SK-N-SH (cell line): ENCODE measurements at regions not wholly inside any gene's neighbourhood (a gene's known extent, or its start where the extent isn't known, plus 50 kb on each side); places are given as distances from the start of the nearest gene placed in this dataset.

Experiments used
- CTCF ChIA-PET: fragments of 300-600, 350-600 bp; formaldehyde crosslinking; extraction: SDS; loops from one replicate; lab custom pipeline; 2021; lab: Yijun Ruan, JAX
- POLR2A ChIA-PET: fragments of 350-600 bp; sonication (Branson Sonifier 250); formaldehyde crosslinking; extraction: SDS; loops from one replicate; lab custom pipeline; 2020; ENCODE audit warnings: antibody characterized with exemption, inconsistent platforms; lab: Yijun Ruan, JAX
- DNase-seq: peaks from one replicate; pipeline ENCODE4 v3.0.0; 2012
- H2AFZ ChIP-seq: fragments of 200-600 bp; sonication (generic); 2 replicates; pipeline ENCODE4 v1.8.1; 2016; ENCODE audit warnings: antibody characterized with exemption, mild to moderate bottlenecking, low read depth
- H3F3A ChIP-seq: fragments of 200-600 bp; sonication (generic); replicated peaks from 2 replicates; pipeline ENCODE3; 2016; ENCODE audit warnings: antibody characterized with exemption, mild to moderate bottlenecking; ENCODE audit not compliant: insufficient read depth
- H3K27ac ChIP-seq, 2 experiments: fragments of 200-500 bp in 1 of 2; fragments of 200-600 bp in 1 of 2; sonication (Bioruptor generic) in 1 of 2; sonication (generic), shearing (Covaris generic) in 1 of 2; 2 replicates each; pipeline versions ENCODE4 v1.5.1 to v1.6.1; 2014 to 2016; ENCODE audit warnings: low read depth in 2 of 2, inconsistent platforms in 1 of 2, low read length in 1 of 2, mild to moderate bottlenecking in 1 of 2, mixed read lengths in 1 of 2
- H3K27me3 ChIP-seq: fragments of 200-600 bp; sonication (generic), shearing (Covaris generic); 2 replicates; pipeline ENCODE4 v1.6.1; 2016; ENCODE audit warnings: mixed run types; ENCODE audit not compliant: insufficient read depth
- H3K36me3 ChIP-seq, 2 experiments: fragments of 200-500 bp in 1 of 2; fragments of 200-600 bp in 1 of 2; sonication (Bioruptor generic) in 1 of 2; sonication (generic) in 1 of 2; replicated peaks in 1 of 2; 2 replicates each; pipeline versions ENCODE3 to v1.5.1; 2014 to 2016; ENCODE audit warnings: low read length in 1 of 2, mild to moderate bottlenecking in 1 of 2; ENCODE audit not compliant: insufficient read depth in 2 of 2, control insufficient read depth in 1 of 2
- H3K4me1 ChIP-seq, 2 experiments: fragments of 200-500 bp in 1 of 2; fragments of 200-600 bp in 1 of 2; sonication (Bioruptor generic) in 1 of 2; sonication (generic), shearing (Covaris generic) in 1 of 2; 2 replicates each; pipeline versions ENCODE4 v1.5.1 to v1.6.1; 2014 to 2016; ENCODE audit warnings: low read depth in 1 of 2, low read length in 1 of 2, mixed run types in 1 of 2; ENCODE audit not compliant: insufficient read depth in 2 of 2, control insufficient read depth in 1 of 2
- H3K4me2 ChIP-seq: fragments of 200-600 bp; sonication (generic), shearing (Covaris generic); 2 replicates; pipeline ENCODE4 v1.6.1; 2017; ENCODE audit warnings: mixed run types
- H3K4me3 ChIP-seq, 2 experiments: fragments of 200-500 bp in 1 of 2; fragments of 200-600 bp in 1 of 2; sonication (Bioruptor generic) in 1 of 2; sonication (generic), shearing (Covaris generic) in 1 of 2; 2 replicates each; pipeline versions ENCODE4 v1.5.1 to v1.8.1; 2014 to 2016; ENCODE audit warnings: low read depth in 2 of 2, inconsistent platforms in 1 of 2, low read length in 1 of 2, mild to moderate bottlenecking in 1 of 2, mixed read lengths in 1 of 2, moderate library complexity in 1 of 2
- H3K79me2 ChIP-seq: fragments of 200-600 bp; sonication (generic); 2 replicates; pipeline ENCODE4 v1.8.1; 2017; ENCODE audit warnings: mild to moderate bottlenecking; ENCODE audit not compliant: insufficient read depth
- H3K9ac ChIP-seq: fragments of 200-600 bp; sonication (generic); 2 replicates; pipeline ENCODE4 v1.6.1; 2017; ENCODE audit warnings: mixed run types
- H3K9me2 ChIP-seq: fragments of 200-600 bp; sonication (generic); 2 replicates; pipeline ENCODE4 v1.6.1; 2017; ENCODE audit warnings: mixed run types
- H3K9me3 ChIP-seq: fragments of 200-600 bp; sonication (generic); 2 replicates; pipeline ENCODE4 v1.6.1; 2017; ENCODE audit warnings: mixed run types, mild to moderate bottlenecking, moderate library complexity
- H4K20me1 ChIP-seq: fragments of 200-600 bp; sonication (generic); 2 replicates; pipeline ENCODE4 v1.6.1; 2017; ENCODE audit warnings: mild to moderate bottlenecking, mixed run types; ENCODE audit not compliant: insufficient read depth
- CHD2 ChIP-seq: fragments of 150-350 bp; IDR thresholded peaks from 2 replicates; pipeline ENCODE4 v1.6.1; 2018; ENCODE audit warnings: low read length; ENCODE audit not compliant: partially characterized antibody
- EZH2phosphoT487 ChIP-seq: fragments of 200-600 bp; sonication (generic); IDR thresholded peaks from 2 replicates; pipeline ENCODE4 v1.6.1; 2017; ENCODE audit warnings: low read depth, mixed run types, mild to moderate bottlenecking, antibody characterized with exemption, moderate library complexity, borderline replicate concordance
- FOSL2 ChIP-seq: IDR thresholded peaks from 2 replicates; pipeline ENCODE4 v1.4.0; 2012; ENCODE audit warnings: low read depth, mild to moderate bottlenecking, moderate library complexity, borderline replicate concordance
- FOXJ3 ChIP-seq: sonication (generic); formaldehyde crosslinking; IDR thresholded peaks from 2 replicates; pipeline ENCODE4 v1.5.1; 2020; ENCODE audit warnings: mild to moderate bottlenecking, missing genetic modification reagents
- GABPA ChIP-seq: IDR thresholded peaks from 2 replicates; pipeline ENCODE4 v1.4.0; 2012; ENCODE audit warnings: low read depth, mild to moderate bottlenecking
- MEF2A ChIP-seq: IDR thresholded peaks from 2 replicates; pipeline ENCODE4 v1.4.0; 2012; ENCODE audit warnings: low read depth, borderline replicate concordance
- NFIC ChIP-seq: IDR thresholded peaks from 2 replicates; pipeline ENCODE4 v1.4.0; 2012; ENCODE audit warnings: borderline replicate concordance
- NRF1 ChIP-seq: IDR thresholded peaks from 2 replicates; pipeline ENCODE4 v1.6.1; 2012; ENCODE audit warnings: low read depth, mild to moderate bottlenecking, low read length
- POLR2AphosphoS5 ChIP-seq: IDR thresholded peaks from 2 replicates; pipeline ENCODE4 v1.6.1; 2012; ENCODE audit warnings: low read depth, low read length
- RAD21 ChIP-seq: IDR thresholded peaks from 2 replicates; pipeline ENCODE4 v1.6.1; 2012; ENCODE audit warnings: mild to moderate bottlenecking, low read length
- RFX5 ChIP-seq: IDR thresholded peaks from 2 replicates; pipeline ENCODE4 v1.6.1; 2012; ENCODE audit warnings: mild to moderate bottlenecking, improper control_type of control experiment, low read length
- RXRA ChIP-seq: IDR thresholded peaks from 2 replicates; pipeline ENCODE4 v1.4.0; 2012; ENCODE audit warnings: low read depth, mild to moderate bottlenecking, borderline replicate concordance
- SMC3 ChIP-seq: IDR thresholded peaks from 2 replicates; pipeline ENCODE4 v1.6.1; 2012; ENCODE audit warnings: low read depth, low read length, improper control_type of control experiment
- TCF12 ChIP-seq: IDR thresholded peaks from 2 replicates; pipeline ENCODE4 v1.4.0; 2012
- TEAD4 ChIP-seq: IDR thresholded peaks from 2 replicates; pipeline ENCODE4 v1.4.0; 2012; ENCODE audit warnings: mild to moderate bottlenecking, borderline replicate concordance; ENCODE audit not compliant: insufficient read depth
- WGBS: methylation state at CpG from one replicate; pipeline ENCODE4 v1.1.6; 2017; ENCODE audit warnings: low lambda C conversion rate; 5-methylcytosine and 5-hydroxymethylcytosine counted together
- TF ChIP-seq, protein P1 (sequence below): IDR thresholded peaks from 2 replicates; pipeline ENCODE4 v1.6.1; 2012; ENCODE audit warnings: mild to moderate bottlenecking, low read depth, low read length, moderate library complexity
- TF ChIP-seq, protein P2 (sequence below): IDR thresholded peaks from 2 replicates; pipeline ENCODE4 v1.4.0; 2012; ENCODE audit warnings: low read depth, borderline replicate concordance
- TF ChIP-seq, protein P3 (sequence below): fragments of 150-350 bp; IDR thresholded peaks from 2 replicates; pipeline ENCODE4 v1.6.1; 2016; ENCODE audit warnings: mild to moderate bottlenecking, low read depth, low read length
- TF ChIP-seq, protein P4 (sequence below): IDR thresholded peaks from 2 replicates; pipeline ENCODE4 v1.4.0; 2012; ENCODE audit warnings: low read depth, borderline replicate concordance
- TF ChIP-seq, protein P5 (sequence below): fragments of 200-600 bp; sonication (generic); IDR thresholded peaks from 2 replicates; pipeline ENCODE4 v1.6.1; 2017; ENCODE audit warnings: antibody characterized with exemption, mild to moderate bottlenecking, moderate library complexity

DNA sequence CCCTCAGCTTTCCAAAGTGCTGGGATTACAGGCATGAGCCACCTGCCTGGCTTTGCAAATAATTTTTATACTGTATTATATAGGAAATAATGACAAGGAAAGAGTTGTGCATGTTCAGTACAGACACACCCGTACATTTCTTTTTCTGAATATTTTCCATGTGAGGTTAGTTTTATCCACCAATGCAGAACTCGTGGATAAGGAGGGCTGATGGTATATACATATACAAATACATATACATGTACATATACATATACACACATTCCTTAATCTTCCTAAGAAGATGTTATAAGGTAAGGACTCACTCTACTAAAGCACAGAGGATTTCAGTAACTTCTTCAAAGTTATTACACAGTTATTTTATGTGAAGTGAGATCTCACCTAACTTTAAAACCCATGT lies 925.8 kb downstream of the C4orf33 start:
- H3K9me3 ChIP-seq: no peaks in the 10 kb centered on the region
- no peak overlapping the region for H3K27ac ChIP-seq
- ChIA-PET CTCF (no interaction called here), POLR2A (no interaction called here)
- H4K20me1 ChIP-seq: no peaks in the 10 kb centered on the region
- TF ChIP-seq NFIC: no peak
- no peak for TF ChIP-seq FOXJ3 (CRISPR knock-in tag)
- TF ChIP-seq FOSL2: no peak
- TF ChIP-seq NRF1: no peak
- no peak for TF ChIP-seq MEF2A
- TF ChIP-seq, protein P1, sequence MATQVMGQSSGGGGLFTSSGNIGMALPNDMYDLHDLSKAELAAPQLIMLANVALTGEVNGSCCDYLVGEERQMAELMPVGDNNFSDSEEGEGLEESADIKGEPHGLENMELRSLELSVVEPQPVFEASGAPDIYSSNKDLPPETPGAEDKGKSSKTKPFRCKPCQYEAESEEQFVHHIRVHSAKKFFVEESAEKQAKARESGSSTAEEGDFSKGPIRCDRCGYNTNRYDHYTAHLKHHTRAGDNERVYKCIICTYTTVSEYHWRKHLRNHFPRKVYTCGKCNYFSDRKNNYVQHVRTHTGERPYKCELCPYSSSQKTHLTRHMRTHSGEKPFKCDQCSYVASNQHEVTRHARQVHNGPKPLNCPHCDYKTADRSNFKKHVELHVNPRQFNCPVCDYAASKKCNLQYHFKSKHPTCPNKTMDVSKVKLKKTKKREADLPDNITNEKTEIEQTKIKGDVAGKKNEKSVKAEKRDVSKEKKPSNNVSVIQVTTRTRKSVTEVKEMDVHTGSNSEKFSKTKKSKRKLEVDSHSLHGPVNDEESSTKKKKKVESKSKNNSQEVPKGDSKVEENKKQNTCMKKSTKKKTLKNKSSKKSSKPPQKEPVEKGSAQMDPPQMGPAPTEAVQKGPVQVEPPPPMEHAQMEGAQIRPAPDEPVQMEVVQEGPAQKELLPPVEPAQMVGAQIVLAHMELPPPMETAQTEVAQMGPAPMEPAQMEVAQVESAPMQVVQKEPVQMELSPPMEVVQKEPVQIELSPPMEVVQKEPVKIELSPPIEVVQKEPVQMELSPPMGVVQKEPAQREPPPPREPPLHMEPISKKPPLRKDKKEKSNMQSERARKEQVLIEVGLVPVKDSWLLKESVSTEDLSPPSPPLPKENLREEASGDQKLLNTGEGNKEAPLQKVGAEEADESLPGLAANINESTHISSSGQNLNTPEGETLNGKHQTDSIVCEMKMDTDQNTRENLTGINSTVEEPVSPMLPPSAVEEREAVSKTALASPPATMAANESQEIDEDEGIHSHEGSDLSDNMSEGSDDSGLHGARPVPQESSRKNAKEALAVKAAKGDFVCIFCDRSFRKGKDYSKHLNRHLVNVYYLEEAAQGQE: no peak
- TF ChIP-seq, protein P2, sequence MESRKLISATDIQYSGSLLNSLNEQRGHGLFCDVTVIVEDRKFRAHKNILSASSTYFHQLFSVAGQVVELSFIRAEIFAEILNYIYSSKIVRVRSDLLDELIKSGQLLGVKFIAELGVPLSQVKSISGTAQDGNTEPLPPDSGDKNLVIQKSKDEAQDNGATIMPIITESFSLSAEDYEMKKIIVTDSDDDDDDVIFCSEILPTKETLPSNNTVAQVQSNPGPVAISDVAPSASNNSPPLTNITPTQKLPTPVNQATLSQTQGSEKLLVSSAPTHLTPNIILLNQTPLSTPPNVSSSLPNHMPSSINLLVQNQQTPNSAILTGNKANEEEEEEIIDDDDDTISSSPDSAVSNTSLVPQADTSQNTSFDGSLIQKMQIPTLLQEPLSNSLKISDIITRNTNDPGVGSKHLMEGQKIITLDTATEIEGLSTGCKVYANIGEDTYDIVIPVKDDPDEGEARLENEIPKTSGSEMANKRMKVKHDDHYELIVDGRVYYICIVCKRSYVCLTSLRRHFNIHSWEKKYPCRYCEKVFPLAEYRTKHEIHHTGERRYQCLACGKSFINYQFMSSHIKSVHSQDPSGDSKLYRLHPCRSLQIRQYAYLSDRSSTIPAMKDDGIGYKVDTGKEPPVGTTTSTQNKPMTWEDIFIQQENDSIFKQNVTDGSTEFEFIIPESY: no peak
- no peak for TF ChIP-seq SMC3
- no peak for TF ChIP-seq TEAD4
- no peak for TF ChIP-seq RXRA
- TF ChIP-seq POLR2AphosphoS5: no peak
- no peak for TF ChIP-seq TCF12
- H3K9me2 ChIP-seq: no peaks in the 10 kb centered on the region
- H3K4me3 ChIP-seq: no peak overlapping the region
- H3F3A ChIP-seq: no peaks in the 10 kb centered on the region
- no peaks in the 10 kb centered on the region for H3K4me1 ChIP-seq
- H3K4me2 ChIP-seq: no peak overlapping the region
- no peak for DNase-seq
- H3K9ac ChIP-seq: no peak overlapping the region
- WGBS: 14% methylated on average over 2 of the region's 2 CpGs
- H3K27me3 ChIP-seq: no peaks in the 10 kb centered on the region
- H3K79me2 ChIP-seq: no peaks in the 10 kb centered on the region
- H2AFZ ChIP-seq: no peak overlapping the region
- H3K36me3 ChIP-seq: no peaks in the 10 kb centered on the region

DNA sequence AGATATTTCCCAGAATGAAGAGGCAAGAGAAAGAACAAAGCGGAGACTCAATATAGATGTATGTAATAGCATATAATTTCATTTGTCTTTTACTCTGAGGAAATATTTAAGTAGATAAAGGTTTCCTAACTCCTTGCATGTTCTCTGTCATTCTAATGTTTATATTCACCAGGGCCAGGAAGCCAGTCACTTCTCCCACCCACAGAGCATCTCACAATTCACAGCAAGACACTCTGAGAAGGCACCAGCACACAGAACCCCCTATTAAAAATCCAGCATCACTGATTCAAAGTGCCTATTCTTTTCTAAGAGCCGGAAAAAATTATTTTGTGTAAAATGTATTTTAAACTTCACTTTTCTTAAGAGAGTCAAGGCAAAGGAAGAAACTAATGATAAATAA lies 927.1 kb downstream of the C4orf33 start:
- no peak overlapping the region for H3K4me3 ChIP-seq
- POLR2A ChIA-PET: no interaction called here
- CTCF ChIA-PET: no interaction called here
- no peaks in the 10 kb centered on the region for H3K4me1 ChIP-seq
- no peak overlapping the region for H3K4me2 ChIP-seq
- no peak overlapping the region for H3K27ac ChIP-seq
- no peaks in the 10 kb centered on the region for H3F3A ChIP-seq
- H4K20me1 ChIP-seq: no peaks in the 10 kb centered on the region
- H3K36me3 ChIP-seq: no peaks in the 10 kb centered on the region
- no peaks in the 10 kb centered on the region for H3K9me2 ChIP-seq
- no peak for DNase-seq
- no peak overlapping the region for H3K9ac ChIP-seq
- H3K79me2 ChIP-seq: no peaks in the 10 kb centered on the region
- no peaks in the 10 kb centered on the region for H3K9me3 ChIP-seq
- WGBS: 44% methylated on average over 2 of the region's 2 CpGs
- H2AFZ ChIP-seq: no peak overlapping the region
- H3K27me3 ChIP-seq: no peaks in the 10 kb centered on the region
- TF ChIP-seq EZH2phosphoT487 (no peak), CHD2 (no peak), SMC3 (no peak), RAD21 (no peak), GABPA (no peak), RFX5 (no peak), TEAD4 (no peak)
- TF ChIP-seq, protein P3, sequence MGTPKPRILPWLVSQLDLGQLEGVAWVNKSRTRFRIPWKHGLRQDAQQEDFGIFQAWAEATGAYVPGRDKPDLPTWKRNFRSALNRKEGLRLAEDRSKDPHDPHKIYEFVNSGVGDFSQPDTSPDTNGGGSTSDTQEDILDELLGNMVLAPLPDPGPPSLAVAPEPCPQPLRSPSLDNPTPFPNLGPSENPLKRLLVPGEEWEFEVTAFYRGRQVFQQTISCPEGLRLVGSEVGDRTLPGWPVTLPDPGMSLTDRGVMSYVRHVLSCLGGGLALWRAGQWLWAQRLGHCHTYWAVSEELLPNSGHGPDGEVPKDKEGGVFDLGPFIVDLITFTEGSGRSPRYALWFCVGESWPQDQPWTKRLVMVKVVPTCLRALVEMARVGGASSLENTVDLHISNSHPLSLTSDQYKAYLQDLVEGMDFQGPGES: no peak
- TF ChIP-seq, protein P4, sequence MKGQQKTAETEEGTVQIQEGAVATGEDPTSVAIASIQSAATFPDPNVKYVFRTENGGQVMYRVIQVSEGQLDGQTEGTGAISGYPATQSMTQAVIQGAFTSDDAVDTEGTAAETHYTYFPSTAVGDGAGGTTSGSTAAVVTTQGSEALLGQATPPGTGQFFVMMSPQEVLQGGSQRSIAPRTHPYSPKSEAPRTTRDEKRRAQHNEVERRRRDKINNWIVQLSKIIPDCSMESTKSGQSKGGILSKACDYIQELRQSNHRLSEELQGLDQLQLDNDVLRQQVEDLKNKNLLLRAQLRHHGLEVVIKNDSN: no peak
- TF ChIP-seq, protein P5, sequence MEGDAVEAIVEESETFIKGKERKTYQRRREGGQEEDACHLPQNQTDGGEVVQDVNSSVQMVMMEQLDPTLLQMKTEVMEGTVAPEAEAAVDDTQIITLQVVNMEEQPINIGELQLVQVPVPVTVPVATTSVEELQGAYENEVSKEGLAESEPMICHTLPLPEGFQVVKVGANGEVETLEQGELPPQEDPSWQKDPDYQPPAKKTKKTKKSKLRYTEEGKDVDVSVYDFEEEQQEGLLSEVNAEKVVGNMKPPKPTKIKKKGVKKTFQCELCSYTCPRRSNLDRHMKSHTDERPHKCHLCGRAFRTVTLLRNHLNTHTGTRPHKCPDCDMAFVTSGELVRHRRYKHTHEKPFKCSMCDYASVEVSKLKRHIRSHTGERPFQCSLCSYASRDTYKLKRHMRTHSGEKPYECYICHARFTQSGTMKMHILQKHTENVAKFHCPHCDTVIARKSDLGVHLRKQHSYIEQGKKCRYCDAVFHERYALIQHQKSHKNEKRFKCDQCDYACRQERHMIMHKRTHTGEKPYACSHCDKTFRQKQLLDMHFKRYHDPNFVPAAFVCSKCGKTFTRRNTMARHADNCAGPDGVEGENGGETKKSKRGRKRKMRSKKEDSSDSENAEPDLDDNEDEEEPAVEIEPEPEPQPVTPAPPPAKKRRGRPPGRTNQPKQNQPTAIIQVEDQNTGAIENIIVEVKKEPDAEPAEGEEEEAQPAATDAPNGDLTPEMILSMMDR: no peak
